HepG2 (cell line): ENCODE measurements at regions not wholly inside any gene's neighbourhood (a gene's known extent, or its start where the extent isn't known, plus 50 kb on each side); places are given as distances from the start of the nearest gene placed in this dataset.

ENCODE experiments used
- ATAC-seq: fragments of 200-7000 bp; cut with Tn5 transposase; 3 replicates; pipeline ENCODE4 v1.9.1; 2020; ENCODE audit warnings: mild to moderate bottlenecking, moderate library complexity
- BruUV-seq: library from RNA; stranded (reverse); fragments of 400-500 nt; replicated peaks from 2 replicates; lab custom pipeline; 2021; lab: Mats Ljungman, UMichigan
- CTCF ChIA-PET: fragments of 300-600 bp; formaldehyde crosslinking; extraction: SDS; loops from one replicate; lab custom pipeline; 2021; ENCODE audit warnings: low total read pairs, inconsistent platforms, low intra/inter-chr PET ratio; lab: Yijun Ruan, JAX
- POLR2A ChIA-PET: fragments of 350-600 bp; sonication (Branson Sonifier 250); formaldehyde crosslinking; loops from one replicate; lab custom pipeline; 2020; ENCODE audit warnings: antibody characterized with exemption, inconsistent platforms; lab: Yijun Ruan, JAX
- DNase-seq: peaks from one replicate; pipeline ENCODE4 v3.0.0-alpha.2; 2015; ENCODE audit warnings: low spot score
- FAIRE-seq: peaks from 3 replicates; lab custom pipeline; 2011; peaks lifted over from hg19 to GRCh38; lab: Jason Lieb, UNC
- H2AFZ ChIP-seq: one replicate; pipeline ENCODE4 v1.6.1; 2011; ENCODE audit warnings: low read length, inconsistent platforms
- H3K27ac ChIP-seq: fragments of 300-600 bp; 3 replicates; pipeline ENCODE4 v1.8.0; 2011; ENCODE audit warnings: mixed run types, mild to moderate bottlenecking, mixed read lengths, low read length, inconsistent platforms; ENCODE audit not compliant: insufficient read depth; ENCODE audit errors: extremely low read length
- H3K27me3 ChIP-seq, 2 experiments: fragments of 200-600 bp in 1 of 2; 2 replicates in 1 of 2; 3 replicates in 1 of 2; pipeline versions ENCODE4 v1.6.0 to v1.8.0; 2011; ENCODE audit warnings: low read length in 2 of 2, mild to moderate bottlenecking in 2 of 2, moderate library complexity in 2 of 2, inconsistent platforms in 1 of 2; ENCODE audit not compliant: insufficient read depth in 2 of 2, control insufficient read depth in 1 of 2
- H3K36me3 ChIP-seq, 2 experiments: fragments of 200-600 bp in 1 of 2; replicated peaks in 1 of 2; 2 replicates in 1 of 2; 3 replicates in 1 of 2; pipeline versions ENCODE4 v1.5.1 to v1.8.0; 2011; ENCODE audit warnings: low read length in 2 of 2, inconsistent platforms in 1 of 2; ENCODE audit not compliant: insufficient read depth in 2 of 2, control insufficient read depth in 1 of 2
- H3K4me1 ChIP-seq: 2 replicates; pipeline ENCODE4 v1.5.1; 2012; ENCODE audit warnings: low read length, inconsistent platforms; ENCODE audit not compliant: insufficient read depth
- H3K4me2 ChIP-seq: 2 replicates; pipeline ENCODE4 v1.6.0; 2011; ENCODE audit warnings: low read depth, low read length, inconsistent platforms
- H3K4me3 ChIP-seq, 3 experiments: fragments of 200-600 bp in 1 of 3; sonication (generic), shearing (Covaris generic) in 1 of 3; replicated peaks in 1 of 3; 2 replicates each; pipeline ENCODE4 v1.5.1; 2011 to 2016; ENCODE audit warnings: low read length in 3 of 3, inconsistent platforms in 2 of 3, low read depth in 2 of 3, mild to moderate bottlenecking in 2 of 3, control low read depth in 1 of 3, mixed read lengths in 1 of 3; ENCODE audit not compliant: insufficient read depth in 1 of 3
- H3K79me2 ChIP-seq: one replicate; pipeline ENCODE4 v1.6.1; 2011; ENCODE audit warnings: low read length, inconsistent platforms; ENCODE audit not compliant: insufficient read depth
- H3K9ac ChIP-seq: 2 replicates; pipeline ENCODE4 v1.6.0; 2011; ENCODE audit warnings: mild to moderate bottlenecking, low read depth, low read length, inconsistent platforms; ENCODE audit not compliant: insufficient read depth
- H3K9me3 ChIP-seq: 2 replicates; pipeline ENCODE4 v1.5.1; 2012; ENCODE audit warnings: mild to moderate bottlenecking, low read length
- H4K20me1 ChIP-seq: 2 replicates; pipeline ENCODE4 v1.6.0; 2011; ENCODE audit warnings: inconsistent platforms, mild to moderate bottlenecking, low read length, moderate library complexity; ENCODE audit not compliant: insufficient read depth
- CHD2 ChIP-seq: IDR thresholded peaks from 2 replicates; pipeline ENCODE4 v1.6.1; 2011; ENCODE audit warnings: low read depth, low read length, improper control_type of control experiment
- TEAD2 ChIP-seq: sonication (generic); formaldehyde crosslinking; IDR thresholded peaks from 2 replicates; pipeline ENCODE4 v1.9.0; 2021; ENCODE audit warnings: missing genetic modification reagents
- WGBS: methylation state at CpG from one replicate; pipeline ENCODE4 v1.1.6; 2017; ENCODE audit warnings: low lambda C conversion rate; 5-methylcytosine and 5-hydroxymethylcytosine counted together
- in situ Hi-C: cut with HindIII; loops from 2 replicates; pipeline ENCODE4 v1.10.0; 2017; ENCODE audit warnings: low pct_unique_long_range_greater_than_20kb; ENCODE audit not compliant: extremely low pct_ligation_motif_present
- intact Hi-C: fragments of 100-400 bp; cut with micrococcal nuclease; formaldehyde crosslinking; loops from one replicate; pipeline ENCODE4 v1.10.0; 2022; ENCODE audit not compliant: unreplicated experiment
- TF ChIP-seq, protein P1 (sequence below): sonication (generic); formaldehyde crosslinking; IDR thresholded peaks from 2 replicates; pipeline ENCODE4 v1.4.0; 2020; ENCODE audit warnings: missing genetic modification reagents, mild to moderate bottlenecking, borderline replicate concordance

DNA sequence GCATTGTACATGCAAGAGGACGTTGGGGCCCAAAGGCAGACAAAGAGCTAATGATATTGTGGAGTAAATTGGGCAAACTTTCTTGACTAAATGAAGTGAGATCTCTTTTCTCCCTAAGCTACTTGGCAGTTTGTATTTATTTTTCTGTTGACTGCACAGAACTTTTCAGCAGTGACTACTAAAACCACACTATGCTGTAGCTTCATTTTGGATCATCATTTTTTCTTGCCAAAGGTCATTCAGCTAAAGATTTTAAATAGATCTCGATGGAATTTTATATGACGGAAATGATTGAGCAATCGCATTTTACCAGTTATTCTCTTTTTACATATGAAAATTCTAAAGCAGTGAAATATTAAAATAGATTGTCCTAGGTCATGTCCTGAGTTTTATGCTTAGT, 286.1 kb upstream of the ACTBL2 start (continued):
- TF ChIP-seq, protein P1, sequence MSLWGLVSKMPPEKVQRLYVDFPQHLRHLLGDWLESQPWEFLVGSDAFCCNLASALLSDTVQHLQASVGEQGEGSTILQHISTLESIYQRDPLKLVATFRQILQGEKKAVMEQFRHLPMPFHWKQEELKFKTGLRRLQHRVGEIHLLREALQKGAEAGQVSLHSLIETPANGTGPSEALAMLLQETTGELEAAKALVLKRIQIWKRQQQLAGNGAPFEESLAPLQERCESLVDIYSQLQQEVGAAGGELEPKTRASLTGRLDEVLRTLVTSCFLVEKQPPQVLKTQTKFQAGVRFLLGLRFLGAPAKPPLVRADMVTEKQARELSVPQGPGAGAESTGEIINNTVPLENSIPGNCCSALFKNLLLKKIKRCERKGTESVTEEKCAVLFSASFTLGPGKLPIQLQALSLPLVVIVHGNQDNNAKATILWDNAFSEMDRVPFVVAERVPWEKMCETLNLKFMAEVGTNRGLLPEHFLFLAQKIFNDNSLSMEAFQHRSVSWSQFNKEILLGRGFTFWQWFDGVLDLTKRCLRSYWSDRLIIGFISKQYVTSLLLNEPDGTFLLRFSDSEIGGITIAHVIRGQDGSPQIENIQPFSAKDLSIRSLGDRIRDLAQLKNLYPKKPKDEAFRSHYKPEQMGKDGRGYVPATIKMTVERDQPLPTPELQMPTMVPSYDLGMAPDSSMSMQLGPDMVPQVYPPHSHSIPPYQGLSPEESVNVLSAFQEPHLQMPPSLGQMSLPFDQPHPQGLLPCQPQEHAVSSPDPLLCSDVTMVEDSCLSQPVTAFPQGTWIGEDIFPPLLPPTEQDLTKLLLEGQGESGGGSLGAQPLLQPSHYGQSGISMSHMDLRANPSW (CRISPR knock-in tag): no peak
- TF ChIP-seq TEAD2 (CRISPR knock-in tag): no peak

DNA sequence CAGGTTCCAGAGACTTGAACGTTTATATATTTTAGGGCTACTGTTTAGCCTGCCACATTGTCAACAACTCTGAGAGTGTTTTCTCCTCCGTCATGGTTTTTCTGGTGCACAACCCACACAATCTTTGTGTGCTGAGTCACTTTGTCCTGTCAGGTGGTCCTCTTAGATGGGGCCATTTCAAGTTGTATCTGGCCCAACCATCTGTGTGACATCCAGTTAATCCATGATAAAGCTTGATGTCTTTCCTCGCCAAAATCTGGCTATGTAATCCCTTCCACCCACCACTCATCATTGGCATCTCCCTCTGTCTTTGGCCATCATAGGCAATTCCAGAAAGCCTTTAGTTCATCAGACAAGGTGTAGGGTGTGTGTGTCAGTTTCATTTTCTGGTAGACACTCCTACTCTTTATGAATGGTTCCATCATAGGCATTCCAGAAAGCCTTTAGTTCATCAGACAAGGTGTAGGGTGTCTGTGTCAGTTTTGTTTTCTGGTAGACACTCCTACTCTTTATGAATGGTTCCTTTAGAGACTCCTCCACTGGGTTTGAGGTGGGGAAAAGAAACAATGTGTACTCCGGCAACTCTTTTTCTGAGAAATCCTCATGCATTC, 282.0 kb upstream of the ACTBL2 start:
- Histone ChIP-seq H3K9me3 (no peaks in the 10 kb centered on the region), H3K27me3 (peaks cover 0 to 7% of the 10 kb centered on the region in 2 experiments; a peak in 1 of 5 replicates), H3K4me3 (no peak overlapping the region), H2AFZ (no peak overlapping the region), H3K4me2 (no peak overlapping the region), H3K9ac (no peak overlapping the region), H3K36me3 (no peaks in the 10 kb centered on the region), H3K27ac (no peak overlapping the region), H3K79me2 (no peaks in the 10 kb centered on the region), H4K20me1 (no peaks in the 10 kb centered on the region), H3K4me1 (no peaks in the 10 kb centered on the region)
- POLR2A ChIA-PET: no interaction called here
- in situ Hi-C loops: no loop called here
- FAIRE-seq (no peak), DNase-seq (no peak), ATAC-seq (no peak)
- intact Hi-C loops: loop anchor here (5.0 kb wide), 1 partner anchor 112 kb away; no protein-coding TSS in a partner anchor
- CTCF ChIA-PET: no interaction called here
- BruUV-seq: no TSS peak
- TF ChIP-seq CHD2: no peak
- 50% methylated on average over 4 of the region's 4 CpGs for WGBS
